HG03442 (cell line): ENCODE measurements at regions not wholly inside any gene's neighbourhood (a gene's known extent, or its start where the extent isn't known, plus 50 kb on each side); places are given as distances from the start of the nearest gene placed in this dataset.

Source experiments
- ATAC-seq: cut with Tn5 transposase; IDR thresholded peaks from one replicate; pipeline ENCODE4 v1.9.1; 2021; ENCODE audit warnings: mild to moderate bottlenecking, moderate library complexity; ENCODE audit not compliant: unreplicated experiment

DNA sequence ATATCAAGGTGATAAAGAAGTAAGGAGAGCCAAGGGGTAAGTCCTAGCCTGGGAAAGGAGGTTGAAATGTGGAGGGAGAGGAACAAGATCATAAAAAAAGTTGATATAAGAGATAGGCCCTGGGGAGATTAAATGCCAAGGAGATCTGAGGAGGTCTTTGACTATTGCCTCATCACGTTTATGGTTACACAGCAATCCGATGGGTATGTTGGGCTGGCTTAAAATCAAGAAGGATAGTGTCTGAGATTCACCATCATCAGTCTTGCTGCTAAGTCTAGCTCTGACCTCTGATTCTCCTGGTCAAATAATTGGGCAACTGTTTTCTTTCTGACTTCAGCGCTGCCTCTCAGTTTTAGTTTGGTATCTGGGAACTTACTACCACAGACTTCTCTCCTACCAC is 416.3 kb downstream of the GPATCH2 start:
- no peak for ATAC-seq

DNA sequence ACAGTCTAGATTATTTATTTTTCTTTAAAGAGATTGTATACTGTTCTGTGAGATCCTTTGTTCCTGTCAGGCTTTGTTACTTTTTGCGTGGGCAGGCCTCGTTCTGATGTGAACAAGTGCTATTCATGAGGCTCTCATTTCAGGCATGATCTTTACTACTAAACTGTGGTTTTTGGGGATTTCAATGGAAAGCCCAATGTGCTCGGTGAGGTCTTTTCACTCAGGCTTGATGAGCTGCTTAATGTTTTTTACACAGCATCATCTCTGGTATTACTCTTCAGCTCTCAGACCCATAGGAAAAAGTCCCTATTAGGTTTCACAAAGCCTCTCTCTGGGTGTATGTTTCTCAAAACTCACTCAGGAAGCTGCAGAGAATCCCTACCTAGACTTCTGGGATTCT is 419.4 kb downstream of the GPATCH2 start:
- ATAC-seq: peak; percentile 85

DNA sequence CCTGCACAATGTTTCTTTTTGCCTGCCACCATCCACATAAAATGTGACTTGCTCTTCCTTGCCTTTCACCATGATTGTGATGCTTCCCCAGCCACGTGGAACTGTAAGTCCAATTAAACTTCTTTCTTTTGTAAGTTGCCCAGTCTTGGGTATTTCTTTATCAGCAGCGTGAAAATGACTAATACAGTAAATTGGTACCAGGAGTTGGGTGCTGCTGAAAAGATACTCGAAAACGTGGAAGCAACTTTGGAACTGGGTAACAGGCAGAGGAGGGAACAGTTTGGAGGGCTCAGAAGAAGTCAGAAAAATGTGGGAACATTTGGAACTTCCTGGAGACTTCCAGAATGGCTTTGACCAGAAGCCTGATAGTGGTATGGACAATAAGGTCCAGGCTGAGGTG is 425.3 kb downstream of the GPATCH2 start:
- no peak for ATAC-seq

DNA sequence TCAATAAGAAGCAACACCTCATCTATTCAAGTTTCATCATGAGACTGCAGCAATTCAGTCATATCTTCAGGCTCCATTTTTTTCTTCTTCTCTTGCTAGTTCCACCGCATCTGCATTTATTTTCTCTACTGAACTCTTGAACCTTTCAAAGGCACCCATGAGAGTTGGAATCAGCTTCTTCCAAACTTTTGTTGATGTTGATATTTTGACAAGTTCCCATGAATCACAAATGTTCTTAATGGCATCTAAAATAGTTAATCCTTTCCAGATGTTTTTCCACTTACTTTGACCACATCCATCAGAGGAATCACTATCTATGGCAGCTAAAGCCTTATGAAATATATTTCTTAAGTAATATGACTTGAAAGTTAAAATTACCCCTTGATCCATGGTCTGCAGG is 434.3 kb downstream of the GPATCH2 start:
- no peak for ATAC-seq

DNA sequence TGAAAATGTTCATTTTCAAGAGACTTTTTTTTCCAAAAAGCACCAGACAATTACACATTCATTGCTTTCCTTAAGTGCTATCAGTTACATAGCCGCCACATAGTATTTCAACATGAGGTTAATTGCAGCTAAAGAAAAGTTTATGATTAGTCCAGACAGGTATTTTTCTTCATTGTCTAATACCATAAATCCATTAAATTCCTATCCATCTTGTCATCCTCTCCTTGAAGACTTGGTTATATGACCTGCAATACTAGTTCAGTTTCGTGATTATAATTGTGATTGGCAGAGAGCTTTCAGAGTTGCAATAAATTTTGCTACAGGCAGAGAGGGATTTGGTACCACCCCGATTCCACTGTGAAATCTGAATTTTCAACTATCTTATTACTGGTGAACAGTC is 437.7 kb downstream of the GPATCH2 start:
- ATAC-seq: no peak

DNA sequence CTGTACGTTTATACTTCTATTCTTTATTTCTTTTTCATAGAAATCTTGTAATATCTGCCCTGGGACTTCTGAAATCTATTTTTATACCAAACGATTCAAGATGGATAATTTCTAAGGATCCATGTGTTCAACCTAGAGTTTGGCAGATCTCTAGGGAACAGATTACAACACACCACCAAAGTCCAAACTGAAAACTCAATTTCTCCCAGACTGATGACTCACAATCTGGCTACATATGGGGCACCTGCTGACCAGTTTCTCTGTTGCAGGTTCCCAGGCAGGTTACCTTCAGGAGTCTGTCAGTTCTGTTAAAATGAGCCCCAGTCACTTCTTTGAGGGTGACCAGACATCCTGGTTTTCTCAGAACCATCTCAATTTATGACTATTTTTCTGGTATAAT is 439.4 kb downstream of the GPATCH2 start:
- ATAC-seq: no peak

DNA sequence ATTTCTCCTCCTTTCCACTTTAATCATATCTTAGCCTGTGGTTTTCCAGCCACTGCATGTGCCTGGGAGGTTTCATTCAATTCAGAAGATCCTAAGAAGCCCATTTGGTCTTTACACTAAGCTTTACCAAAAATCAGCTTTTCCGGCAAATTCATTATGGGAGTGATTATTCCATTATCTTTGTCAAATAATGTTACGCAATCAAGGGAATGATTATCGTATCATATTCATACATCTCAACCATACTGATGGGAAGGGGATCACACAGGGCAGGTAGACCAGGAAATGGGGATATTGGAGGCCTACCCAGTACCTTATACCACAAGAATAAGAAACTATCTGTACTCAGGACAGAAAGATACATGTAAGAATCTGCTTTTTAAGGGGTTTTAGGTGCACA is 440.5 kb downstream of the GPATCH2 start:
- ATAC-seq: no peak

DNA sequence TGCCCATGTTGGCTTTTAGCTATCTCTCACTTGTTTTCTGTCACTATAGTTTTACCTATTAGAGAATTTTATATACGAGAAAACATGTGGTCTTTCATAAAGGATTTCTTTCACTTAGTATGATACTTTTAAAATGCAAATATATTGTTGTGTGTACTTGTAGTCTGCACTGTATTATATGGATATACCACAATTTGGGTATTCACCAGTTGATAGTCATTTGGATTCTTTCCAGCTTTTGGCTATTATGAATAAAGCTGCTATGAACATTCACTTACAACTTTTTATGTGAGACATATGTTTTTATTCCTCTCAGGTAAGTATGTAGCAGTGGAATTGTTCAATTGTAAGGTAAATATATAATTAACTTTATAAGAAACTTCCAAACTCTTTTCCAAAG is 441.5 kb downstream of the GPATCH2 start:
- ATAC-seq: no peak

DNA sequence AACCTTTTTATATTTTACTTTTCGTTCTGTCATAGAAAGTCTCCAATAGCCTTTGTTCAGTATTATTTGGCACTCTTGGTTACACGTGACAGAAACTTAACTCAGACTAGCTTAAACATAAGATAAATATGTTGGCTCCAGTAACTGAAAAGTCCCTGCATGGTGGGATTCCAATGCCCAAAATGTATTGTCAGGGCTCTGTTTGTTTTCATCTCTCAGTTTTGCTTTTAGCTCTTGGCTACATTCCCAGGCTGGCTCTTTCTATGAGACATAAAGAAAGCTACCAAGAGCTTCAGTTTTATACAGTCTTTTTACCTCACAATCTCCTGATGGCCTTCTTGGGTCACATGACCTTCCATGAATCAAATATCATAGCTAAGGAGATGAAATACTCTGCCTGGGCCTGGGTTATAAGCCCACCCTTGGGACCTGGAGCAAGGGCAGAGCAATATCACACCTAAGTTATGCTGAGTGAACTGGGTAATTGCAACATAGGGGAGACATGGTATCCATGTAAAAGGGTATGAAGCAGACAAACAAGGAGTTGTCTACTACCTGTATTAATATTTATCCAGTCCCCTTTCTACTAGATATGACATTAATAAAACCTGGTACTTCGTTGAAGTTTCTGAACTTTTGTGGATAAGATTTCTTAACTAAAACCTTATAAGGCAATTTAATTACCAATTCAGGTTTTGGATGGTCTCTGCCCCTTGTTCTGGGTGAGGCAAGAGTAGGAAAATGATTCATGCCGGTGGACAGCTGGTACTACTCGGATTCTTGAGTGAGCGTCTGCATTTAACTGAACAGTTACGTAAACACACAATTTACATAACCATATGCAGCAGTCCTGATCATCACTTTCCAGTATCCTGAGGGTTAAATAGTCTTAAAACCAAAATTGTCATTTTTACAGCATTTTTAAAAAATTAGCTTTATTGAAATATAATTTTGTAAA is 442.3 kb downstream of the GPATCH2 start:
- no peak for ATAC-seq

DNA sequence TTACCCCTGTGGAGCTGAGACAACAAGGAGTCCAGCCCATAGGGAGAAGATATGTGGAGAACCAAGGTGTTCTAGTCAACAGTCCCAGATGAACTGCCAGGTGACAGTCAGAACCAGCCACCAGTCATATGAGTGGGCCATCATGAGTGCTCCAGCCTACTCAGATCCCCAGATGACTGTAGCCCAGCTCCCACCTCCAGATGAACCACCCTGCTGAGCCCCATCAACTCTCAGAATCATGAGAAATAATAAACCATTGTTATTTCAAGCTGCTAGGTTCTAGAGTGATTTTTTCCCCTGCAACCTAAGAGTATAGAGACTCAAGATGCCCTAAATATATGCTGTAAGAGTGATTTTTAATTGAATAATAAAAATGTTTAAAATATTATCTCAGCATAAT is 444.2 kb downstream of the GPATCH2 start:
- no peak for ATAC-seq

DNA sequence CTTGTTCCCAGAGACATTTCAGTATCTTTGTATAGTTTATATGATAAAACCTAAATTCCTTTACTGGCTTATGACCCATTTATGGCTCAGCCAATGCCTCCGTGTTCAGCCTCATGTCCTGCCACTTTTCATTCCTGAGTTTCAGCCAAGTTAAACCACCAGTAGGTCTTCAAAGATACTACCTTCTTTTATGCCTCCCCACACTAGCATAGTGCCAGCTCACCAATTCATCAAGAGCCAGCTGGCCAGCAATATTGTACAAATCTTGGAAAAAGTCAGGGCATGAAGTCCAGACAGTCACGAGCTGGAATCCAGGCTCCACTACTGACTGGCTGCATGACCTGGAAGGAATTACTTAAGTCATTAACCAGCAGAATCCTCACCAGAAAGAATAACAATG is 446.0 kb downstream of the GPATCH2 start:
- no peak for ATAC-seq

DNA sequence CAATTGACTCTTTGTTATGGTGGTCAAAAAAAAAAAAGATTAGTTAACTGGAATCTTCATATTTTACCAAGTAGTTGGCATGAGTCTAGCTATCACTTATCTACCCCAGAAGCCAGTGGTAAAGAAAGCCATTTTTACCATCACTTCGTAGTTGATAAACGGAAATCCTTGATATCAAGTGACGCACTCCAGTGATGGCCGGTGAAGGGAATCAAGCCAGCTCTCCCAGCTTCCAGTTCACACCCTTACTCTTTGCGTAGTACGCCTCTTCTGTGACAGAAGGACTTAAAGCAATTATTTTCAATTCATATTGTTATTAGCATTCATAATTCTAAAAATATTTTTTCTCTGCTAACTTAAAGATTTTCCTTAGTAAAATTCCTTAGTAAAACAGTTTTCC is 447.9 kb downstream of the GPATCH2 start:
- no peak for ATAC-seq

DNA sequence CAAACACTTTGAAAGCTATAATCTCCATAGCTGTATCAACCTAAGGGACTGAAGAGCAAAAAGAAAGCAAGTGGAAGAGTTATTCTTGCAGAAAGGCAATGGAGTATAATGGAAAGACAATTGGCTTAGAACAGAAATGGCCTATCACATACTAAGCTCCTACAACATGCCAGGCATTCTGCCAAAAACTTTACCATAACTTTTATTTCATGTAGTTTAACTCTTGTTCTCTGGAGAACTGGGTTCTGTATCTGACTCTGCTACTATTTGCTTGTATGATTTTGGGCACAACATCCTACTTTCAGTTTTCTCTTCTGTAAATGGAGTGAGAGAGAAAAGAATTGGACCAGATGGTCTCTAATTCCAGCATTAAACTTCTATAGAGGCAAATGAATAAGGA is 449.1 kb downstream of the GPATCH2 start:
- ATAC-seq: no peak

DNA sequence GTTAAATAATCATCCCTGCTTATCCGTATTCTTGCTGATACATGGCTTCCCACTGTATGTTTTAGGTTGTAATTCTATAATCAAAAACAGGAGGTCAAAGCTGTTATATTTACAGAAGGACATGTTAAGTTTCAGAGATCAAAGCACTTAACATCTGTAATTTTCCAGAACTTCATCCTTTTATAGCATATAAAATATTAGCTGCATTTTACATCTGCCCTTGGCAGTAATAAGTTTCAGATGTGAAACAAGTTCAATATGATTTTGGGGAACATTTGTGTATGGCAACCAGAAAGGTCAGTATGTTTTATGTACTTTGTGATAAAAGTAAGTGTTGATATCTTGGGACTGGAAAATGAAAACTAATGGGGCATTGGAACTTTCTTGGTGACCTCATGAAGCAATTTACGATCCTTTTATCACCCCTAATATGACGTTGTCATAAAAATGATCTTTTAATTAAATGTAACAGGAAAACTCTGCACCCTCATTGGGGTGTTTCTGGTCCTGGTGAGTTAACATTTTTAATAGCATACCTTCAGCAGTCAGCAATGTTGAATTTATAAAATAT is 449.6 kb downstream of the GPATCH2 start:
- ATAC-seq: no peak

DNA sequence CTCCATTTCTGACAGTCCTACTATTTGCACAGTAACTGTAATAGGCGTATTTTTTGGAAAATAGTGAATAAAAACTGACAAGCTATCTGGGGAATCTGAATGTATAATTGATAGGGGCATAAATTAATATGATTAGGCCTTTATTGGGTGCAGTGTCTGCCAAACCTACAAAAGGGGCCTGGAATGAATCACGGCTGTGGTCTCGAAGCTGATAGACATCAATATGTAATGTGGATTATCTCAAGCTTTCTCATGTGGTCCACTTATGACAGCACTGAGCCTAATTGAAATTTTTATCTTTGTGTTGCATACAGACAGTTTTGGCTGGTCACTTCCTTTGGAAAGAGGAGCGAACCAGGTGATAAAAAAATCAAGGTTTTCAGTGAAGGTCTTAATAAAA is 450.4 kb downstream of the GPATCH2 start:
- ATAC-seq: no peak

DNA sequence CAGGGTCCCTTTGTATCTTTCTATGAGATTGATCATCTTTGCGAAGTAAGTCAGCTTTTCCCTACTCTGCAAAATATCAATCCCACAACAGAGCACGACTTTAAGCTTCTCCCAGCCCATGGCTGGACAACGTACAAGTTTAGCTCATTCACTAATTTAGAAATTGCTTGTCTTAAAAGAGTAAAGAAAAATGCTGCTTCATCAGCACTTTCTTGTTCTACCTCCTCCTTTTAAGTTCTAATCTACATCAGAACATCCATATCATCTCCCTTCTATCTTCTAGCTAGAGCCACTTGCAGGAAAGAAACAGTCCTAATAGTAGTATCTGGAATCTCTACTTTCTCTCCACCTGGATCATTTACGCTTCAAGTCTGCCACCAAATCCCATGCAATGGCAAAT is 441.2 kb upstream of the ESRRG start:
- ATAC-seq: no peak

DNA sequence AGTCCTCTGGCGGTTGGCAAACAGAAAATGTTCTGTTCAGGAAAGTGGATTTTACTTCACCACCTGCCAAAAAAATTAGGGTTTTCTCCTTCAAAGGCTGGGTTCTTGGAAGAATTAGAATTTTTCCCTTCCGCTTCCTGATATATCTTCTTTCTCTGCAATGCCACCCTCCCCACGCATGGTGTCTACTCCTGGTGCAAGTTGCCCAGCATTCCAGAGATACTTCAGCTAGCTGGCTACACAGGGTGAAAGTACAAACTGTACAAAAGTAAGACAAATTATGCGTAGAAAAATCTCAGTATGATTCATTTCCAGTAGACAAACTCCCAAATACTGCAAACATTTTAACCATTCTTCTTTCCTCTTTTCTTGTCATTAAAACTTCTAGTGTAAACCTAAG is 430.1 kb upstream of the ESRRG start:
- no peak for ATAC-seq

DNA sequence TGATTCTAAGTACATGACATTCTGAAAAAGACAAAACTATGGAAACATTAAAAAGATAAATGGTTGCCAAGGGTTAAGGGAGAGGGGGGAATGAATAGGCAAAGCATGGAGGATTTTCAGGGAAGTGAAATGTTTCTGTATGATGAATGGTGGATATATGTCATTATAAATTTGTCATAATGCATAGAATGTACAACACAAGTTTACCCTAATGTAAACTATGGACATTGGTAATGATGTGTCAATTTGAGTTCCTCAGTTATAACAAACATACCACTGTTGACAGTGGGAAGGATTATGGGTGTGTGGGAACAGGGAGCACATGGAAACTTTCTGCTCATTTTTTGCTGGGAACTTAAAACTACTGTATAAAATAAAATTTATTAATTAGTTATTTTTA is 427.1 kb upstream of the ESRRG start:
- no peak for ATAC-seq

DNA sequence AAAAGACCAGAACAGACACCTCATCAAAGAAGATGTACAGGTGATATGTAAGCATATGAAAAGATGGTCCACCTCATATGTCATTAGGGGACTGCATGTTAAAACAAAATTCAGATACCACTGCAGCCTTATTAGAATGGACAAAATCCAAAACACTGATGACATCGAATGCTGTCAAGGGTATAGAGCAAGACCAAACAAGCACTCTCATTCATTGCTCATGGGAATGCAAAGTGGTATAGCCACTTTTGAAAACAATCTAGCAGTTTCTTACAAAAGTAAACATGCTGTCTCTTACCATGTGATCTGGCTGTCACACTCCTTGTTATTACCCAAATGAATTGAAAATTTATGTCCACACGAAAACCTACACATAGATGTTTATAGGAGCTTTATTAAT is 426.6 kb upstream of the ESRRG start:
- ATAC-seq: no peak

DNA sequence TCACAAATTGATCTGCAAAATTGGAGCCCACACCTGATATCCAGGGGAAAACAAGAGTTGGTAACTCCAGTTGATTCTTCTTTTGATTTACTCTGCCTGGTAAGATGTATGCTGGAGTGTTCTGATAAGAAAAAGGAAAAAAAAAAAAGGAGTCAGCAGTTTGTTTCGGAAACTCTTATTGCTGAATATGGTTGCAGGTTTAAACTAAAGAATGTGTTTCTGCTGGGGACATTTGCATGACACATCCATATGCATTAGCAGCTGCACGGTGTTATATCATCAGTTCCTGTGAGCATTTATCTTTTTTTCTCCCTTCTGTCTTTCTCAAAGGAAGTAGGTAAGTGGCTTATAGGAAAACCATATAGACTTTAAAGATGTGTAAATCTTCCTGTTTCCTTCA is 418.5 kb upstream of the ESRRG start:
- no peak for ATAC-seq

DNA sequence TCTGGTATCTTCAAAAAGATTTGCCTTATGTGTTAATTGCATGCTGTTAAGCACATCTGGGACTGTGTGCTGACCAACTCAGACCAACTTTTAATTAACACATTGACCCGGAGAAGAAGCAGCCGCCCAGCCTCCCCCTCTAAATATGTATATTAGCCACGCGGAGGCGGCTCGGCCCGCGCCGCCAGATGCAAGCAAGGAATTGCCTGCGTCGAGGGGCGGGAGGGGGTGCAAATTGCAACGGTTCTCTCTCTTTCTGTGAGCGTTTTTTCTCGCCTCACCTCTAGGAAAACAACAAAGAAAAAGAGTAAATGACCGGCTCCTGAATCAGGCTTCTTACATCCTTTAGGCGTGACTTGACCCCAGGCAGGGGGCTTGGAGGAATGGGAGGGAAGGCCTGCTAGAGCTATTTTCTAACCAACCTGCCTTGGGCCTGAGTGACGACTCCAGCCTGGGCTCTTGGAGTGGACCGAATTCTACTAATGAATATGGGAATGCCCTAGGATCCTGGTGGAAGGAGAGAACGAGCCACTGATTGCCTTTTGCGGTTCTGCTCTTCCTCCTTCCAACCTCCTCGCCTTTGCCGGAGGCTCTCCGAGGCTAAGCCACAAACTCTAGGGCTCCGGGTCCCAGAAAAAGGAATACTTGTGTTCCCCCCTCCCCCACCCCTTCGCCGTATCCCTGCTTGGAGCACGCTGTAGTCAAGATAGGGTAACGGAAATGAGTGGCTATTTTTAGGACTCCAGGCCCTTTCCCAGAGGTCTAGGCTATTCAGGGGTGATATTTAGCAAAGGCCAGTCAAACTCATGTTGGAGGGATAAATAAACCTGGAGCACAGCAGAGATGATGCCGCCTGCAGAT is 417.0 kb upstream of the ESRRG start:
- no peak for ATAC-seq

DNA sequence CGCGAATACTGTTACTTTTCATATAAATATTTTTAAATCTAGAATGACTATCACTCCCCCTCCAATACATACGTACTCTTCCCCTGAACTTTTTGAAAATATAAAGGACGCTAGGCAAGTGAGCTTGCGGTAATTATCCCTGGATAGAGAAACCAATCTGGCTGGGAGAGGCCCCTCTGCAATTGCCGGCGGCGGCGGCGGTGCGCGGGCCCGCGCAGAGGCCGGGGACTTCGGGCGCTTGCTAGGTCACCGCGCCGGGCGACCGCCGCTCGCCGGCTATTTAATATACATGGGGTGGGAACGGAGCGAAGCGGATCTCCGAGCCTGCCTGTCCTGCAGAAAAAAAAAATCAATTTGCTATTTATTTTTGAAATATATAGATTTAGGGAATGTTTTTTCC is 416.3 kb upstream of the ESRRG start:
- ATAC-seq: no peak
